ENCODE measurements at regions not wholly inside any gene's neighbourhood (a gene's known extent, or its start where the extent isn't known, plus 50 kb on each side); places are given as distances from the start of the nearest gene placed in this dataset.

GRCh38 chr2:120545521-120546047 is 190.1 kb upstream of the GLI2 start:
- TF ChIP-seq ZFP36L2 (CRISPR knock-in tag; IDR thresholded peaks at IDR 0.05), result no peak
- TF ChIP-seq POLR2AphosphoS5 (IDR thresholded peaks at IDR 0.05; ENCODE audit: low read depth, low read length), result no peak
- no peak for TF ChIP-seq POLR2A (IDR thresholded peaks at IDR 0.05; ENCODE audit: insufficient read depth in 1 of 2, low read depth in 2 of 2, low read length in 2 of 2)
- TF ChIP-seq ZSCAN12 (CRISPR knock-in tag; IDR thresholded peaks at IDR 0.05), result no peak
- no peak for TF ChIP-seq ZNF678 (CRISPR knock-in tag; IDR thresholded peaks at IDR 0.05)
- TF ChIP-seq ZNF788 (CRISPR knock-in tag; IDR thresholded peaks at IDR 0.05; ENCODE audit: borderline replicate concordance), result no peak
- no peak for TF ChIP-seq SMC3 (IDR thresholded peaks at IDR 0.05; ENCODE audit: low read length)
- no peak for TF ChIP-seq MYC (CRISPR knock-in tag; IDR thresholded peaks at IDR 0.05; ENCODE audit: borderline replicate concordance)
- no peak for TF ChIP-seq ETS1 (CRISPR knock-in tag; IDR thresholded peaks at IDR 0.05)
- TF ChIP-seq E2F1 (CRISPR knock-in tag; IDR thresholded peaks at IDR 0.05), result no peak
